GM21786 (cell line): ENCODE measurements at regions not wholly inside any gene's neighbourhood (a gene's known extent, or its start where the extent isn't known, plus 50 kb on each side); places are given as distances from the start of the nearest gene placed in this dataset.

Source experiments
- ATAC-seq: cut with Tn5 transposase; IDR thresholded peaks from one replicate; pipeline ENCODE4 v1.9.1; 2021; ENCODE audit not compliant: unreplicated experiment

GRCh38 chr5:51027271-51027670, 356.0 kb upstream of the ISL1 start:
- ATAC-seq: no peak

- ATAC-seq: no peak
Measured at GRCh38 chr5:51028394-51028793, 354.9 kb upstream of the ISL1 start.

GRCh38 chr5:51033215-51033614, 350.0 kb upstream of the ISL1 start:
- no peak for ATAC-seq

- no peak for ATAC-seq
Measured at GRCh38 chr5:51034222-51034901, 348.9 kb upstream of the ISL1 start.

GRCh38 chr5:51039424-51040329, 343.6 kb upstream of the ISL1 start:
- no peak for ATAC-seq

GRCh38 chr5:51043745-51044144, 339.5 kb upstream of the ISL1 start:
- ATAC-seq: no peak

GRCh38 chr5:51047369-51047768, 335.9 kb upstream of the ISL1 start:
- no peak for ATAC-seq

- no peak for ATAC-seq
Measured at GRCh38 chr5:51053361-51053760, 329.9 kb upstream of the ISL1 start.

- ATAC-seq: no peak
Measured at GRCh38 chr5:51060953-51061352, 322.3 kb upstream of the ISL1 start.

GRCh38 chr5:51072937-51073336, 310.3 kb upstream of the ISL1 start:
- no peak for ATAC-seq

- no peak for ATAC-seq
Measured at GRCh38 chr5:51082741-51083140, 300.5 kb upstream of the ISL1 start.

- no peak for ATAC-seq
Measured at GRCh38 chr5:51091816-51092215, 291.4 kb upstream of the ISL1 start.

- ATAC-seq: no peak
Measured at GRCh38 chr5:51095486-51095885, 287.8 kb upstream of the ISL1 start.

GRCh38 chr5:51096859-51097258, 286.4 kb upstream of the ISL1 start:
- ATAC-seq: no peak

- no peak for ATAC-seq
Measured at GRCh38 chr5:51099173-51099853, 283.9 kb upstream of the ISL1 start.

- ATAC-seq: no peak
Measured at GRCh38 chr5:51104556-51104955, 278.7 kb upstream of the ISL1 start.

GRCh38 chr5:51109786-51110410, 273.4 kb upstream of the ISL1 start:
- no peak for ATAC-seq

GRCh38 chr5:51131266-51131665, 252.0 kb upstream of the ISL1 start:
- no peak for ATAC-seq

- no peak for ATAC-seq
Measured at GRCh38 chr5:51138164-51138563, 245.1 kb upstream of the ISL1 start.

GRCh38 chr5:51148437-51148836, 234.8 kb upstream of the ISL1 start:
- ATAC-seq: no peak

GRCh38 chr5:51156222-51156621, 227.0 kb upstream of the ISL1 start:
- no peak for ATAC-seq
